Caco-2 (cell line): ENCODE measurements at regions not wholly inside any gene's neighbourhood (a gene's known extent, or its start where the extent isn't known, plus 50 kb on each side); places are given as distances from the start of the nearest gene placed in this dataset.

ENCODE experiments used
- BruUV-seq: library from RNA; stranded (reverse); fragments of 400-500 nt; replicated peaks from 2 replicates; lab custom pipeline; 2021; lab: Mats Ljungman, UMichigan
- CTCF ChIA-PET: fragments of 300-600 bp; sonication (Branson Sonifier 250); formaldehyde crosslinking; loops from one replicate; lab custom pipeline; 2022; ENCODE audit warnings: antibody characterized with exemption; lab: Charles Lee
- POLR2A ChIA-PET: fragments of 300-600 bp; sonication (Branson Sonifier 250); formaldehyde crosslinking; loops from one replicate; lab custom pipeline; 2022; ENCODE audit warnings: antibody characterized with exemption; lab: Charles Lee
- DNase-seq, 2 experiments: peaks; one replicate each; pipeline versions ENCODE4 v3.0.0 to v3.0.0-alpha.2; 2020 to 2022
- H3K27me3 ChIP-seq: replicated peaks from 2 replicates; pipeline ENCODE4 v1.6.0; 2011; ENCODE audit warnings: low read length; ENCODE audit not compliant: control insufficient read depth, insufficient read depth
- H3K36me3 ChIP-seq: 2 replicates; pipeline ENCODE4 v1.5.1; 2011; ENCODE audit warnings: low read length; ENCODE audit not compliant: control insufficient read depth, insufficient read depth
- H3K4me1 ChIP-seq: fragments of 250-450 bp; sonication (Bioruptor Pico); 2 replicates; pipeline ENCODE4 v1.5.1; 2020; ENCODE audit warnings: mild to moderate bottlenecking
- H3K4me3 ChIP-seq: 2 replicates; pipeline ENCODE4 v1.5.1; 2011; ENCODE audit warnings: low read depth, mild to moderate bottlenecking, control low read depth, low read length
- H3K9me3 ChIP-seq: fragments of 250-450 bp; sonication (Bioruptor Pico); 2 replicates; pipeline ENCODE4 v1.5.1; 2020; ENCODE audit warnings: mild to moderate bottlenecking, moderate library complexity
- H3K27ac Mint-ChIP-seq: one replicate; pipeline ENCODE4 v1.8.0; 2022; ENCODE audit warnings: mixed read lengths; ENCODE audit not compliant: unreplicated experiment
- H3K27me3 Mint-ChIP-seq: one replicate; pipeline ENCODE4 v1.8.0; 2022; ENCODE audit warnings: mixed read lengths; ENCODE audit not compliant: insufficient read depth, unreplicated experiment
- H3K36me3 Mint-ChIP-seq: one replicate; pipeline ENCODE4 v1.8.0; 2022; ENCODE audit warnings: mild to moderate bottlenecking, mixed read lengths; ENCODE audit not compliant: insufficient read depth, unreplicated experiment
- H3K4me1 Mint-ChIP-seq: one replicate; pipeline ENCODE4 v1.8.0; 2022; ENCODE audit warnings: low read depth, mixed read lengths; ENCODE audit not compliant: unreplicated experiment
- H3K4me3 Mint-ChIP-seq: one replicate; pipeline ENCODE4 v1.8.0; 2022; ENCODE audit warnings: mild to moderate bottlenecking, moderate library complexity, mixed read lengths; ENCODE audit not compliant: unreplicated experiment
- H3K9me3 Mint-ChIP-seq: one replicate; pipeline ENCODE4 v1.8.0; 2022; ENCODE audit warnings: mixed read lengths; ENCODE audit not compliant: unreplicated experiment
- CTCF ChIP-seq, 2 experiments: fragments of 200-600 bp in 1 of 2; IDR thresholded peaks; 1 replicate in 1 of 2; 2 replicates in 1 of 2; pipeline versions ENCODE4 v1.5.1 to v1.8.0; 2011 to 2022; ENCODE audit warnings: antibody characterized with exemption in 1 of 2, control low read depth in 1 of 2, inconsistent platforms in 1 of 2, low read depth in 1 of 2, low read length in 1 of 2, mild to moderate bottlenecking in 1 of 2, moderate library complexity in 1 of 2; ENCODE audit not compliant: insufficient read depth in 1 of 2, severe bottlenecking in 1 of 2, unreplicated experiment in 1 of 2
- intact Hi-C: fragments of 100-400 bp; cut with micrococcal nuclease; formaldehyde crosslinking; loops from one replicate; pipeline ENCODE4 v1.10.0; 2022; ENCODE audit not compliant: unreplicated experiment

DNA sequence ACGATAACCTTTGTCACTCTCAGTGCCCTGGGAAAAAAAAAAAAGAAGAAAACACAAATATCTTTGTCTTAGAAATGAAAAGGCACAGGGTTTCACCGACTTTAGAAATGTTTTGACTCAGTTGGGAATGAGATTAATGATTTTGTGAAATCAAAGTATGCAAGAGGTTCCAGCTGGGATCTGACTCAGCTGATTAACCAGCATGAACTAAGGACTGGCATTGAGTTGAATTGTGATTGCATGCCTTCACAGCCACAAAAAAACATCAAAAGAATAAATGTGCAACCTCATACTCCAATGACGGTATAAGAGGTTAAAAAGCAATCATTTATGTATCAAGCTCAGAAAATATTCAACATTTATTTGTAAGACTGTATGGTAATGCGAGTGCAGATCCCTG, 566.6 kb upstream of the DSEL start:
- no peaks in the 10 kb centered on the region for H3K9me3 Mint-ChIP-seq
- no TSS peak for BruUV-seq
- CTCF ChIA-PET = no interaction called here
- Histone ChIP-seq H3K4me1 (no peaks in the 10 kb centered on the region), H3K27me3 (no peaks in the 10 kb centered on the region), H3K36me3 (no peaks in the 10 kb centered on the region), H3K9me3 (no peaks in the 10 kb centered on the region), H3K4me3 (no peak overlapping the region)
- no peak for DNase-seq
- H3K4me1 Mint-ChIP-seq = no peaks in the 10 kb centered on the region
- no peak overlapping the region for H3K4me3 Mint-ChIP-seq
- intact Hi-C loops = no loop called here
- H3K27me3 Mint-ChIP-seq = peaks cover 2% of the 10 kb centered on the region
- H3K27ac Mint-ChIP-seq = no peak overlapping the region
- POLR2A ChIA-PET = no interaction called here
- no peak for TF ChIP-seq CTCF (IDR thresholded peaks at IDR 0.05; ENCODE audit: insufficient read depth in 1 of 2, low read depth in 1 of 2, low read length in 1 of 2, severe bottlenecking in 1 of 2, unreplicated experiment in 1 of 2)
- no peaks in the 10 kb centered on the region for H3K36me3 Mint-ChIP-seq

- no peaks in the 10 kb centered on the region for H3K4me1 Mint-ChIP-seq
- Histone ChIP-seq H3K27me3 (no peaks in the 10 kb centered on the region), H3K4me3 (no peak overlapping the region), H3K9me3 (no peaks in the 10 kb centered on the region), H3K36me3 (no peaks in the 10 kb centered on the region), H3K4me1 (no peaks in the 10 kb centered on the region)
- no TSS peak for BruUV-seq
- no peak for DNase-seq
- CTCF ChIA-PET = no interaction called here
- H3K27ac Mint-ChIP-seq = no peak overlapping the region
- no peaks in the 10 kb centered on the region for H3K36me3 Mint-ChIP-seq
- intact Hi-C loops = no loop called here
- H3K27me3 Mint-ChIP-seq = no peaks in the 10 kb centered on the region
- POLR2A ChIA-PET = no interaction called here
- no peak overlapping the region for H3K4me3 Mint-ChIP-seq
- TF ChIP-seq CTCF (IDR thresholded peaks at IDR 0.05; ENCODE audit: insufficient read depth in 1 of 2, low read depth in 1 of 2, low read length in 1 of 2, severe bottlenecking in 1 of 2, unreplicated experiment in 1 of 2) = no peak
- peaks cover 9% of the 10 kb centered on the region for H3K9me3 Mint-ChIP-seq
Observed at GRCh38 chr18:68072744-68073143, 556.2 kb upstream of the DSEL start.

- POLR2A ChIA-PET = no interaction called here
- H3K27me3 ChIP-seq = no peaks in the 10 kb centered on the region
- H3K27me3 Mint-ChIP-seq = no peaks in the 10 kb centered on the region
Observed at GRCh38 chr18:68060871-68061270, 544.4 kb upstream of the DSEL start.

More at GRCh38 chr18:68060871-68061270, 544.4 kb upstream of the DSEL start:
- no peaks in the 10 kb centered on the region for H3K9me3 Mint-ChIP-seq
- H3K27ac Mint-ChIP-seq = no peak overlapping the region
- CTCF ChIA-PET = no interaction called here
- Histone ChIP-seq H3K4me3 (no peak overlapping the region), H3K9me3 (no peaks in the 10 kb centered on the region), H3K36me3 (no peaks in the 10 kb centered on the region), H3K4me1 (no peaks in the 10 kb centered on the region)
- intact Hi-C loops = no loop called here
- no peak for DNase-seq
- no peak overlapping the region for H3K4me3 Mint-ChIP-seq
- no peaks in the 10 kb centered on the region for H3K4me1 Mint-ChIP-seq
- no TSS peak for BruUV-seq
- no peaks in the 10 kb centered on the region for H3K36me3 Mint-ChIP-seq
- TF ChIP-seq CTCF (IDR thresholded peaks at IDR 0.05; ENCODE audit: insufficient read depth in 1 of 2, low read depth in 1 of 2, low read length in 1 of 2, severe bottlenecking in 1 of 2, unreplicated experiment in 1 of 2) = no peak
